KMS-11 (cell line): ENCODE measurements at regions not wholly inside any gene's neighbourhood (a gene's known extent, or its start where the extent isn't known, plus 50 kb on each side); places are given as distances from the start of the nearest gene placed in this dataset.

Experiments
- H2AFZ ChIP-seq: fragments of 200-600 bp; sonication (generic); 2 replicates; pipeline ENCODE4 v1.6.1; 2016; ENCODE audit warnings: antibody characterized with exemption, mixed run types, low read depth
- H3K27ac ChIP-seq: fragments of 200-600 bp; sonication (generic); 2 replicates; pipeline ENCODE4 v1.6.1; 2016; ENCODE audit warnings: mild to moderate bottlenecking, mixed run types
- H3K27me3 ChIP-seq: fragments of 200-600 bp; sonication (generic); 2 replicates; pipeline ENCODE4 v1.6.1; 2017; ENCODE audit warnings: mild to moderate bottlenecking, low read depth, mixed run types, moderate library complexity; ENCODE audit not compliant: insufficient read depth
- H3K36me3 ChIP-seq: fragments of 200-600 bp; sonication (generic); 2 replicates; pipeline ENCODE4 v1.6.1; 2017; ENCODE audit warnings: mild to moderate bottlenecking, mixed run types; ENCODE audit not compliant: insufficient read depth
- H3K4me1 ChIP-seq: fragments of 200-600 bp; sonication (generic); 2 replicates; pipeline ENCODE4 v1.6.1; 2016; ENCODE audit warnings: mild to moderate bottlenecking, low read depth, mixed run types; ENCODE audit not compliant: poor library complexity, severe bottlenecking
- H3K4me2 ChIP-seq: fragments of 200-600 bp; sonication (generic); 2 replicates; pipeline ENCODE4 v1.7.0; 2016; ENCODE audit warnings: mild to moderate bottlenecking, mixed run types
- H3K4me3 ChIP-seq: fragments of 200-600 bp; sonication (generic); IDR thresholded peaks from 2 replicates; pipeline ENCODE4 v1.6.1; 2017; ENCODE audit warnings: low read depth, low read length, mixed read lengths; ENCODE audit not compliant: insufficient read depth
- H3K79me2 ChIP-seq: fragments of 200-600 bp; sonication (generic); 2 replicates; pipeline ENCODE4 v1.6.1; 2016; ENCODE audit warnings: low read depth, mixed run types; ENCODE audit not compliant: insufficient read depth
- H3K9ac ChIP-seq: fragments of 200-600 bp; sonication (generic); 2 replicates; pipeline ENCODE4 v1.6.1; 2016; ENCODE audit warnings: mild to moderate bottlenecking, mixed run types
- H4K20me1 ChIP-seq: fragments of 200-600 bp; sonication (generic); 2 replicates; pipeline ENCODE4 v1.6.1; 2016; ENCODE audit warnings: mild to moderate bottlenecking, mixed run types; ENCODE audit not compliant: insufficient read depth
- CTCF ChIP-seq: fragments of 200-600 bp; sonication (generic); conservative IDR thresholded peaks from 2 replicates; pipeline ENCODE4 v1.6.1; 2017; ENCODE audit warnings: low read depth, mild to moderate bottlenecking, antibody characterized with exemption, low read length, moderate library complexity, mixed read lengths

- Histone ChIP-seq H4K20me1 (no peaks in the 10 kb centered on the region), H3K4me2 (no peak overlapping the region), H3K79me2 (no peaks in the 10 kb centered on the region), H3K27ac (no peak overlapping the region), H3K9ac (no peak overlapping the region), H3K36me3 (no peaks in the 10 kb centered on the region), H3K4me1 (no peaks in the 10 kb centered on the region), H3K27me3 (no peaks in the 10 kb centered on the region), H3K4me3 (no peak overlapping the region), H2AFZ (no peak overlapping the region)
- no peak for TF ChIP-seq CTCF
Observed at GRCh38 chr6:114997813-114998292, 655.0 kb upstream of the HS3ST5 start.

- H3K27ac ChIP-seq, result no peak overlapping the region
- no peak overlapping the region for H3K4me2 ChIP-seq
- no peaks in the 10 kb centered on the region for H3K4me1 ChIP-seq
- no peak overlapping the region for H2AFZ ChIP-seq
- H3K9ac ChIP-seq, result no peak overlapping the region
- H3K79me2 ChIP-seq, result no peaks in the 10 kb centered on the region
- no peak for TF ChIP-seq CTCF
- H3K36me3 ChIP-seq, result no peaks in the 10 kb centered on the region
- no peaks in the 10 kb centered on the region for H4K20me1 ChIP-seq
- H3K27me3 ChIP-seq, result no peaks in the 10 kb centered on the region
- no peak overlapping the region for H3K4me3 ChIP-seq
Observed at GRCh38 chr6:114995526-114995925, 652.7 kb upstream of the HS3ST5 start.

- Histone ChIP-seq H3K4me3 (no peak overlapping the region), H3K79me2 (no peaks in the 10 kb centered on the region), H3K36me3 (no peaks in the 10 kb centered on the region), H3K27me3 (no peaks in the 10 kb centered on the region), H2AFZ (no peak overlapping the region), H4K20me1 (no peaks in the 10 kb centered on the region), H3K9ac (no peak overlapping the region), H3K27ac (no peak overlapping the region), H3K4me1 (no peaks in the 10 kb centered on the region), H3K4me2 (no peak overlapping the region)
- TF ChIP-seq CTCF, result no peak
Observed at GRCh38 chr6:114989279-114989964, 646.6 kb upstream of the HS3ST5 start.

- TF ChIP-seq CTCF, result no peak
- Histone ChIP-seq H3K9ac (no peak overlapping the region), H3K4me2 (no peak overlapping the region), H2AFZ (no peak overlapping the region), H3K4me1 (no peaks in the 10 kb centered on the region), H3K27me3 (no peaks in the 10 kb centered on the region), H3K79me2 (no peaks in the 10 kb centered on the region), H3K4me3 (no peak overlapping the region), H3K27ac (no peak overlapping the region), H3K36me3 (no peaks in the 10 kb centered on the region), H4K20me1 (no peaks in the 10 kb centered on the region)
Observed at GRCh38 chr6:114987281-114987680, 644.5 kb upstream of the HS3ST5 start.
